ENCODE measurements at regions not wholly inside any gene's neighbourhood (a gene's known extent, or its start where the extent isn't known, plus 50 kb on each side); places are given as distances from the start of the nearest gene placed in this dataset.

- H3K4me3 ChIP-seq (ENCODE audit: control extremely low read depth in 1 of 5, extremely low read depth in 1 of 5, insufficient read depth in 1 of 5, low read depth in 2 of 5, low read length in 4 of 5), result no peak overlapping the region
- H3K9me3 ChIP-seq (ENCODE audit: control extremely low read depth in 1 of 3, control insufficient read depth in 2 of 3, insufficient read depth in 1 of 3, low read length in 2 of 3), result no peaks in the 10 kb centered on the region
- no peaks in the 10 kb centered on the region for H3K79me2 ChIP-seq (ENCODE audit: control insufficient read depth, insufficient read depth, low read length)
- ATAC-seq (ENCODE audit: low read depth) (no peak), DNase-seq (no peak)
- ChIA-PET CTCF (no interaction called here), POLR2A (no interaction called here)
- no peaks in the 10 kb centered on the region for H3K36me3 ChIP-seq (replicated peaks in 1 of 2; ENCODE audit: control extremely low read depth in 1 of 2, control insufficient read depth in 1 of 2, extremely low read depth in 1 of 2, insufficient read depth in 2 of 2, low read length in 1 of 2)
- no peak overlapping the region for H2AFZ ChIP-seq (ENCODE audit: insufficient read depth, low read depth, low read length, poor library complexity, severe bottlenecking)
- Mint-ChIP-seq H3K4me1 (no peaks in the 10 kb centered on the region), H3K27me3 (no peaks in the 10 kb centered on the region), H3K9me3 (ENCODE audit: insufficient read depth) (no peaks in the 10 kb centered on the region), H3K4me3 (no peak overlapping the region), H3K27ac (no peak overlapping the region)
- H3K27me3 ChIP-seq (replicated peaks in 1 of 4; ENCODE audit: control extremely low read depth in 1 of 4, control insufficient read depth in 3 of 4, insufficient read depth in 4 of 4, low read length in 3 of 4), result no peaks in the 10 kb centered on the region
- H4K20me1 ChIP-seq (ENCODE audit: control insufficient read depth, insufficient read depth, low read length, poor library complexity, severe bottlenecking), result no peaks in the 10 kb centered on the region
- TF ChIP-seq EZH2 (IDR thresholded peaks at IDR 0.05; ENCODE audit: borderline replicate concordance, insufficient read depth, low read depth, low read length, poor library complexity, severe bottlenecking), result no peak
- no peak for TF ChIP-seq CTCF (IDR thresholded peaks at IDR 0.05)
- intact Hi-C loops (cut with micrococcal nuclease), result no loop called here
- no peak overlapping the region for H3K4me2 ChIP-seq (replicated peaks; ENCODE audit: low read depth, low read length, poor library complexity, severe bottlenecking)
- no peaks in the 10 kb centered on the region for H3K4me1 ChIP-seq (ENCODE audit: control insufficient read depth in 2 of 2, insufficient read depth in 2 of 2, low read length in 2 of 2)
- no CpG with 5 or more reads among the region's 2 CpGs for WGBS (ENCODE audit: insufficient coverage)
- H3K9ac ChIP-seq (ENCODE audit: low read length), result no peak overlapping the region
- H3K27ac ChIP-seq (ENCODE audit: low read length in 2 of 2), result no peak overlapping the region
These were observed 93.5 kb upstream of the PARD3B start for GRCh38 chr2:204451766-204452165.

- ChIA-PET CTCF (no interaction called here), POLR2A (no interaction called here)
- Mint-ChIP-seq H3K27ac (no peak overlapping the region), H3K4me1 (no peaks in the 10 kb centered on the region), H3K4me3 (no peak overlapping the region), H3K9me3 (ENCODE audit: insufficient read depth) (no peaks in the 10 kb centered on the region), H3K27me3 (no peaks in the 10 kb centered on the region)
- H3K4me3 ChIP-seq (ENCODE audit: control extremely low read depth in 1 of 5, extremely low read depth in 1 of 5, insufficient read depth in 1 of 5, low read depth in 2 of 5, low read length in 4 of 5), result no peak overlapping the region
- intact Hi-C loops (cut with micrococcal nuclease), result no loop called here
- no peaks in the 10 kb centered on the region for H4K20me1 ChIP-seq (ENCODE audit: control insufficient read depth, insufficient read depth, low read length, poor library complexity, severe bottlenecking)
- no peak overlapping the region for H3K27ac ChIP-seq (ENCODE audit: low read length in 2 of 2)
- 83% methylated on average over 1 of the region's 7 CpGs for WGBS (ENCODE audit: insufficient coverage)
- H3K4me2 ChIP-seq (replicated peaks; ENCODE audit: low read depth, low read length, poor library complexity, severe bottlenecking), result no peak overlapping the region
- ATAC-seq (ENCODE audit: low read depth) (no peak), DNase-seq (no peak)
- no peaks in the 10 kb centered on the region for H3K4me1 ChIP-seq (ENCODE audit: control insufficient read depth in 2 of 2, insufficient read depth in 2 of 2, low read length in 2 of 2)
- H3K36me3 ChIP-seq (replicated peaks in 1 of 2; ENCODE audit: control extremely low read depth in 1 of 2, control insufficient read depth in 1 of 2, extremely low read depth in 1 of 2, insufficient read depth in 2 of 2, low read length in 1 of 2), result no peaks in the 10 kb centered on the region
- TF ChIP-seq CTCF (IDR thresholded peaks at IDR 0.05) (no peak), EZH2 (IDR thresholded peaks at IDR 0.05; ENCODE audit: borderline replicate concordance, insufficient read depth, low read depth, low read length, poor library complexity, severe bottlenecking) (no peak)
- H3K79me2 ChIP-seq (ENCODE audit: control insufficient read depth, insufficient read depth, low read length), result no peaks in the 10 kb centered on the region
- H3K9me3 ChIP-seq (ENCODE audit: control extremely low read depth in 1 of 3, control insufficient read depth in 2 of 3, insufficient read depth in 1 of 3, low read length in 2 of 3), result no peaks in the 10 kb centered on the region
- H2AFZ ChIP-seq (ENCODE audit: insufficient read depth, low read depth, low read length, poor library complexity, severe bottlenecking), result no peak overlapping the region
- H3K27me3 ChIP-seq (replicated peaks in 1 of 4; ENCODE audit: control extremely low read depth in 1 of 4, control insufficient read depth in 3 of 4, insufficient read depth in 4 of 4, low read length in 3 of 4), result no peaks in the 10 kb centered on the region
- H3K9ac ChIP-seq (ENCODE audit: low read length), result no peak overlapping the region
These were observed 92.7 kb upstream of the PARD3B start for GRCh38 chr2:204452464-204453023.
